ENCODE measurements at regions not wholly inside any gene's neighbourhood (a gene's known extent, or its start where the extent isn't known, plus 50 kb on each side); places are given as distances from the start of the nearest gene placed in this dataset.

- no peak for TF ChIP-seq CTCF (IDR thresholded peaks at IDR 0.05; ENCODE audit: insufficient read depth, low read length)
- no peak for TF ChIP-seq POLR2AphosphoS5 (IDR thresholded peaks at IDR 0.05; ENCODE audit: low read depth)
Observed at GRCh38 chr10:81288544-81288943, 586.5 kb upstream of the NRG3 start.

Measured in HL-60 (cell line).